GM06990 (cell line): ENCODE measurements at regions not wholly inside any gene's neighbourhood (a gene's known extent, or its start where the extent isn't known, plus 50 kb on each side); places are given as distances from the start of the nearest gene placed in this dataset.
"Not testable (repeated sequence)": the region's sequence is repeated elsewhere in the genome, so short reads cannot be mapped to it uniquely, and the experiment has no call there.

ENCODE experiments used
- DNase-seq: peaks from one replicate; pipeline ENCODE4 v3.0.0-alpha.2; 2011; ENCODE audit not compliant: insufficient read length; ENCODE audit errors: extremely low read depth
- H3K27me3 ChIP-seq: replicated peaks from 2 replicates; pipeline ENCODE4 v1.6.0; 2011; ENCODE audit warnings: low read length; ENCODE audit not compliant: control insufficient read depth, insufficient read depth
- H3K36me3 ChIP-seq: 2 replicates; pipeline ENCODE4 v1.5.1; 2011; ENCODE audit warnings: low read length; ENCODE audit not compliant: control insufficient read depth, insufficient read depth
- H3K4me3 ChIP-seq: replicated peaks from 2 replicates; pipeline ENCODE4 v1.5.1; 2011; ENCODE audit warnings: low read depth, mild to moderate bottlenecking, control low read depth, low read length
- CTCF ChIP-seq: IDR thresholded peaks from 2 replicates; pipeline ENCODE4 v1.5.1; 2011; ENCODE audit warnings: low read length, control low read depth, mild to moderate bottlenecking, inconsistent platforms; ENCODE audit not compliant: insufficient read depth, poor library complexity, severe bottlenecking

GRCh38 chrX:42290608-42291007, 367.3 kb upstream of the CASK start:
- no peaks in the 10 kb centered on the region for H3K27me3 ChIP-seq
- peak; percentile 39 for TF ChIP-seq CTCF
- no peak overlapping the region for H3K4me3 ChIP-seq
- no peaks in the 10 kb centered on the region for H3K36me3 ChIP-seq
- no peak for DNase-seq

- no peak overlapping the region for H3K4me3 ChIP-seq
- DNase-seq, result no peak
- no peaks in the 10 kb centered on the region for H3K27me3 ChIP-seq
- H3K36me3 ChIP-seq, result no peaks in the 10 kb centered on the region
- no peak for TF ChIP-seq CTCF
Measured at GRCh38 chrX:42289492-42290385, 366.4 kb upstream of the CASK start.

GRCh38 chrX:42285681-42286080, 362.3 kb upstream of the CASK start:
- H3K36me3 ChIP-seq, DNase-seq, H3K4me3 ChIP-seq, H3K27me3 ChIP-seq: not testable (repeated sequence)

GRCh38 chrX:42276982-42277690, 353.8 kb upstream of the CASK start:
- no peak for DNase-seq

GRCh38 chrX:42274151-42274550, 350.8 kb upstream of the CASK start:
- Histone ChIP-seq H3K27me3 (no peaks in the 10 kb centered on the region), H3K36me3 (no peaks in the 10 kb centered on the region), H3K4me3 (no peak overlapping the region)
- no peak for TF ChIP-seq CTCF
- DNase-seq, result no peak

More at GRCh38 chrX:42276982-42277690, 353.8 kb upstream of the CASK start:
- TF ChIP-seq CTCF, result no peak
- no peak overlapping the region for H3K4me3 ChIP-seq
- no peaks in the 10 kb centered on the region for H3K27me3 ChIP-seq
- H3K36me3 ChIP-seq, result no peaks in the 10 kb centered on the region

- DNase-seq, result no peak
- Histone ChIP-seq H3K4me3 (no peak overlapping the region), H3K36me3 (no peaks in the 10 kb centered on the region), H3K27me3 (no peaks in the 10 kb centered on the region)
- TF ChIP-seq CTCF, result no peak
Measured at GRCh38 chrX:42273387-42273786, 350.0 kb upstream of the CASK start.
